ENCODE measurements at regions not wholly inside any gene's neighbourhood (a gene's known extent, or its start where the extent isn't known, plus 50 kb on each side); places are given as distances from the start of the nearest gene placed in this dataset.
"Not testable (repeated sequence)": the region's sequence is repeated elsewhere in the genome, so short reads cannot be mapped to it uniquely, and the experiment has no call there.

DNA sequence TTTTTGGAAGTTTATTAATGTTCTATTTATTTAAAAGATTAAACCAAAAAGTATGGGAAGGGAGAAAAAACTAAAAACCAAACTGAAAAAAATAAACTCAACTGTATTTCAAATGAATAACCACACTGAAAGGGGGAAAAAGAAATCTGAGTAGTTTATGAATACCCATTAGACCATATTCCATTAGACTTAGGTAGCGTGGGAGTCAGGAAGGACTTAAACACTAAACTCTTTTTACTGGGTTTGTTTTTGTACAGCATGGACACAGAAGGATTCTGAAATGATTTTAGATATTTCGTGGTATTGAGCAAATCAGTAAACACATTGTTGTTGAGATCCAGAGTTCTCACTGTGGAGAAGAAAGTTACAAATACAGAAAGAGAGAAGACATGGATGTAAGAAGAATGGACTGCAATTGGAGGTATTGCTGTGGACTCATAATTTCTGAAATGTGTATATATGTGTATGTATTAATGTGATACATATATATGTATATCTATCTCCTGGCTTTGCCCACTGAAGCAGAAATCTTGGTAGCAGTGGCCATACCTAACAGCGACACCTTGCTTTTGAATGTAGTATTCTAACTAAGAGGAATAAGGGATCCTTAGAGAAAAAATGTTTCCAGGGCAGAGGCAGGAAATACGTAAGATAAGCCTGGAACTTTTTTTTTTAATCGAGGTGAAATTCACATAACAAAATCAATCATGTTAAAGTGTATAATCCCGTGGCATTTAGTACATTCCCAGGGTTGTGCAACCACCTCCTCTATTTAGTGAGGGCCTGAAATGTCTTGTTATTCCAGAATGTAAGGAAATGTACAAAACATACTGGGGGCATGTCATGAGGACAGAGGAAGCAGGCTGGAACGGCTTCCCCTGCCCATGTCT lies 228.8 kb downstream of the SMARCA2 start:
- DNase-seq = no peak

DNA sequence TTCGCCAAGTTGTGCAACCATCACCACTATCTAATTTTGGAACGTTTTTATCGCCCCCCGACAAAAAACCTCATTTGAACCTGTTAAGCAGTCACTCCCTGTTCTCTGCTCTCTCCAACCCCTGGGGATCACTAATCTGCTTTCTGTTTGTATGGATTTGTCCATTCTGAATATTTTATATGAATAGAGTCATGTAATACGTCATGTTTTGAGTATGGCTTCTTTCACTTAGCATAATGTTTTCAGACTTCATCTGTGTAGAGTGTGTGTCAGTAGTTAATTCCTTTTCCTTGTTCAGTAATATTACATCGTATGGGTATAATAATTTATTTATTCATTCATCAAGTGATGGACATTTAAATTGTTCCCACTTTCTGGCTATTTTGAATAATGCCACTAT lies 232.2 kb downstream of the SMARCA2 start:
- no peak for DNase-seq

GRCh38 chr9:2248768-2249265 lies 233.7 kb downstream of the SMARCA2 start:
- DNase-seq = no peak

DNA sequence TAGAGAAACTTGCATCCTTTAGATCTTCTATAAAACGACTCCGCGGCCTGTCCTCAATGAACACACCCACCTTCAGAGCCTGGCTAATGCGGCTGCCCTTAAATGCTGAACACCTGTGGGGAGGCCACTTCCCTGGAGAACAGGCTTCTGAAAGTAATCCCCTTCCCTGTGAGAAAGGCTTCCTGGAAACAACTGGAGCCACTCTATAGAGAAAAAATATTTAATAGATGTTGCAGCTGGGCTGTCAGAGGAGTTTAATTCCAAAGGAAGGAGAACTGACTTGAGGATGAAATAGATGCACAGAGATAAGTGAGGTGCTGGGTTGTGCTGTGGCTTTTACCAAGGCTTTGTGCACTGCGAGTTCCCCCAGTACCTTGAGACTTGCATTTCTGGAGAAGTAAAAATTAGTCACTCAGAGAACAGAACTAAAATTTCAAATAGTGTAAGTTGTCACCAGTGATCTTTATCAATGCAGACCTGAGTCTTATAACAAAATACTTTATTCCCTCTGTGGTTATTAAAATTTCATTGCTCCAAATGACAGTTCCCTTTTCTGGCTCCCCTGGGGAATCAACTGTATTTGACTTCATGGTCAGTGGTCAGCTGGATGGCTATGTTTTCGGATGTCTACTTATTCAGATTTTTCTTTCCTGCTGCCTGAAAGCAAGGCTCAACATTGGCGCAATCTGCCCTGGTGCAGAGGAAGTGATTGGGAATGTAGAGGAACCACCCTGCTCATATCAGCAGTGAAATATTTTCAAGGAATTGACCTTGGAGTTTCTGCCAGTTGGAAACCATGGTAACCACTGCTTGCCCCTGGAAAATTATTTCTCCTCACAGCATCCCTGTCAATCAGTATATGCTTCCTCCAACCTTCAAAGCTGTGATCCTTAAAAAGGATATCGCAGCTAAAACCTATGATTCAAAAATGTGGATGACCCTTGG lies 238.8 kb downstream of the SMARCA2 start:
- no peak for DNase-seq

DNA sequence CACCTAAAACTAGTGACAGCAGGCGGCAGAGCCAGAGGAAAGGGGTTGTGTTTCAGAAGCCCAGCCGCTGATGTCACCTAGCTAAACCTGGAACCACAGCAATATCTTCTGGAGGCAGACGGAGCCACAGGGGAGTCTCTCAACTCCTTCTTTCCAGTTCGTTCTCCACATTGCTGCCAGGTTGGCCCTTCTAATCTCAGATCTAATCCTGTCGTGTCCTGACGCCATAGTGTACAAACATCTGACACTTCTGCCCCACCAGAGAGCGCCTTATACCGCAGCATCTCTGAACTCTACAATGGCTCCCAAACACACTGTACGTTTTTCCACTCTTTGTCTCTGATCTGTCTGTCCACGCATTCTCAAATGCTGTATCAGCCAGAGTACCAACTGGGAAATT lies 240.0 kb downstream of the SMARCA2 start:
- no peak for DNase-seq

DNA sequence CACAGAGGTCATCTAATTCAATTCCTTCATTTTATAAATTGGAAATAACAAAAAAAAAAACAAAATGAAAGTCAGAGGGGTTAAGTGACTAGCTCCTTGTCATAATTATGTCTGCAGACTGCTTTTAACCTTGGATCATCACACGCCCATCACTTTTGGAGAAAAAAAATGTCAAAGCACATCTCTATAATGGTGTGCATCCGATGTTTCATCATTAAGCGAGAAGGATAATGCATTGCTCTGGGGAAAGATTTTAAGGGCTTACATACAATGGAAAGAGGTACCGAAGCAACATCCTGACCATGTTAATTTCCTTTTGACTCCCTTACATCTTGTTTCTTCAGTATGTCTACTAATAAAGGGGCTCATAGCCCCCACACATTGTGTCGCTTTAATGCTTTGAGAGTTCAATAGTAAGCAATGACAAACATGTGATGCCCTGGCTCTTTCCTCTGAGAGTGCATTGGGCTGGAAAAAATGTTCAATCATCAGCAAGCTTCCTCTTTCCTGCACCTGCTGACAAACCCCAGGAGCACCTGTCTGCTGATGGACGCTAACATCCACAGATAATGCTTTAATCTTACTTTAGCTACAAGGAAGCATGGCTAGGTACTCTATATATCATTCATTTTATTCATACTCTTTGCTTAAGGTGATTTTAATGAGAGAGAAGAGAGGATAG lies 242.2 kb downstream of the SMARCA2 start:
- no peak for DNase-seq

DNA sequence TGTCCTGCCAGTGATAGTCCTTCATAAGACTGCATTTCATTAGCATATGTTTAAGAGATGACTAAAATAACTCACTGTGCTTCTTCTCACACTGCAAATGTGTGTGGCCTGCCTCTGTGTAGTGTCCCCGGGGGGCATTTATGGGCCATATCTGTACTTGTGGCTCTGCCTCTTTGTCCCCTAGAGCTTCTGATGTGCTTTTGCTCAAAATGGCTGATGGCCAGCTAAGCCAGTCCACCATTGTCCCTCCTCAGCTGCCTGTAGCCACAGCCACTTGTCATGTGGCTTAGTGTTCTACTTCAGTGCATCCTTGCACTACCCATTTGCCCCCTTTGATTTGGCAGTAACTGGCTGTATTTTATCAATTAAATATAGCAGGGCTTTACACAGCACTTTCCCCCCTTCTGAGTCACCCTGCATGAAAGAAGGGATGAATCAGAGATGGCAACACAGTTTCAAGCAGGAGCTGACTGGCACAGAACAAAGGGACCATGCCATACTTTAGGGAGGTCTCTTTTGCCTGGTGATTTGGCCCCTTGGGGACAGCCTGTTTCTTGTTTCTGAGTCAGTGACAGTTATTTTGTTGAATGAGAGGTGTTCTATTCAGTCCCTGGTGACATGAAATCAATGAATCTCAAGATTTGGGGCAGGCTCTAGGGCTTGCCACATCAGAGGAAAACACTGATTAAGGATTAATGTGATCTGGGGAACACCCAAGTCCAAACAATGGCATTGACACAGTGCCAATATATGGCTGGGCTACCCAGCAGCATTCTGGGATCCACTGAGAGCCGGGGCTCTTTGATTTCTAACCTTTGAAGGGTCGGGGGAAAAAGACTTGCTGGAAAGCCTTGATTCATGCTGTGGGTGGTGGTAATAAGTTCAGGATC lies 245.5 kb downstream of the SMARCA2 start:
- DNase-seq = no peak

DNA sequence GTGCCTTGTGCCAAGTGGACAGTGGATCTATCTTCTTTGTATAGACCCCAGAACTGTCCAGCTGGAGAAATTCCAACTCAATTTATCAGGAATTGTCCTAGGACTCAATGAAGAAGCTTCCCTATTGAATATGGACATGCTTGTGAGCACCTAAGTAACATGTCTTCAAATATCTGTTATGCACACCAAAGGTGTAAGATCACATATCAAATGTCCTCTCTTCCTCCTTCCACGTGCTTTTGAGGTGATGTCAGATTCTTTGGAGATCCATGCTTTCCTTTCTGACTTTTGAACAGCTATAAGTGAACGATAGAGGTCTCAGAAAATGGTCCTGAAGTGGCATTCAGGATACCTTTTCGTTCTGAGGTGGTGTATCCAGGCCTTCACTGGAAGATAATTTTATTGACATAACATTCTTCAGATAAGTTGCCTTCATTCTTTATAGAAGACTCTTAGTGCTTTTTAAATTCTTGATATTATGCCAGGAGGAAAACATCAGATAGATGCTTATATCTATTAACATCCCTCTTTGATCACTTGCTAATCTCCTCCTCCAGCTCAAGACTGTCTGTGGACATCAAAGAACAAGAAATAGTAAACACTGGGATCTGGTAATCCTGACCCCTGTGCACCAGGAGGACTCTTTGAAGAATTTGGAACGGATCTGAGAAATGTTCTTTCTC lies 246.4 kb downstream of the SMARCA2 start:
- no peak for DNase-seq

GRCh38 chr9:2262386-2263071 lies 247.4 kb downstream of the SMARCA2 start:
- no peak for DNase-seq

GRCh38 chr9:2263111-2263510 lies 248.0 kb downstream of the SMARCA2 start:
- DNase-seq = no peak

- no peak for DNase-seq
These were observed 248.5 kb downstream of the SMARCA2 start for GRCh38 chr9:2263665-2264064.

DNA sequence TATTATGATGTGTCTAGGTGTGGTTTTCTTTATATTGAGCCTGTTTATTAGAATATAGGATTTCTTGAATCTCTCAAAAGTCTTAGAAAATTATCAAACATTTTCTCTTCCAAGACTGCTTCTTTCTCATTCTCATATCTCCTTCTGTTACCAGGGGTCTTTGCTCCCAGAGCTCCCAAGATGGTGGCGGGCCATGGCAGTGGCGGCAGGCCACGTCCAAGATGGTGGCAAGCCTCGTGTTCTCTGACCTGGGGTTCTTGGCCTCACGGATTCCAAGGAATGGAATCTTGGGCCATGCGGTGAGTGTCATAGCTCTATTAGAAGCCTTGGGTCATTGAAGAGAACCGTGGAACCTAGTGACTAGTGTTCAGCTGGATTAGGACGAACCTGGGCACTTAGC lies 248.9 kb downstream of the SMARCA2 start:
- DNase-seq = no peak

GRCh38 chr9:2267181-2267745 lies 252.1 kb downstream of the SMARCA2 start:
- DNase-seq = no peak

GRCh38 chr9:2269778-2270177 lies 254.6 kb downstream of the SMARCA2 start:
- DNase-seq = no peak

- no peak for DNase-seq
These were observed 255.4 kb downstream of the SMARCA2 start for GRCh38 chr9:2270565-2270964.

DNA sequence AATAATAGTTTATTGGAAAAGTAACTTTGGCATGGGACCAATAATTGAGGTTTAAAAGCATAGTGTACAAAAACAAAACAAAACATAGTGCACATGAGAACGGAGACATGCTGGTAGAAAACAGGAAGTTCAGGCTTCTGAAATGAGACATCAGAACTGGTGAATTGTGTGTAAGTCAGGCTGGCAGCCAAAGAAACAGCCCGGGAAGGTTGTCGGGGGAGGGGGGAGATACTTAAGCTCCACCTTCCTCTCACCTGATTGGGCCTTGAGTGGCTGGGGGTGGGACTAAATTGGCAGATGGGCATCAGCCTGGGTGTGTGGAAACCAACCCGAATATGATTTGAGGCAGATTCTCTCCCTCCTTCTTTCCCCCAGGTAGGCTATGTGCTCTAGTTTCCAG lies 256.3 kb downstream of the SMARCA2 start:
- peak; percentile 60 for DNase-seq

GRCh38 chr9:2274762-2275161 lies 259.6 kb downstream of the SMARCA2 start:
- no peak for DNase-seq

- no peak for DNase-seq
These were observed 261.1 kb downstream of the SMARCA2 start for GRCh38 chr9:2276296-2276695.

DNA sequence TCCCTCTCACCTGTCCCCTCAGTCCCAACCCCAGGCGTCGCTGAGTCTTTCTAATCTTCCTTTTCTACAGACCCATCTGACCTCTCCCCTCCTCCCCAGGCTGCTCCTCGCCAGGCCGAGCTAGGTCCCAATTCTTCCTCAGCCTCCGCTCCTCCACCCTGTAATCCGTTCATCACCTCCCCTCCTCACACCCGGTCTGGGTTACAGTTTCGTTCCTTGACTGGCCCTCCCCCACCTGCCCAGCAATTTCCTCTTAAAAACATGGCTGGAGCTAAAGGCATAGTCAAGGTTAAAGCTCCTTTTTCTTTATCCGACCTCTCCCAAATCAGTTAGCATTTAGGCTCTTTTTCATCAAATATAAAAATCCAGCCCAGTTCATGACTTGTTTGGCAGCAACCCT lies 262.0 kb downstream of the SMARCA2 start:
- not testable (repeated sequence) for DNase-seq

DNA sequence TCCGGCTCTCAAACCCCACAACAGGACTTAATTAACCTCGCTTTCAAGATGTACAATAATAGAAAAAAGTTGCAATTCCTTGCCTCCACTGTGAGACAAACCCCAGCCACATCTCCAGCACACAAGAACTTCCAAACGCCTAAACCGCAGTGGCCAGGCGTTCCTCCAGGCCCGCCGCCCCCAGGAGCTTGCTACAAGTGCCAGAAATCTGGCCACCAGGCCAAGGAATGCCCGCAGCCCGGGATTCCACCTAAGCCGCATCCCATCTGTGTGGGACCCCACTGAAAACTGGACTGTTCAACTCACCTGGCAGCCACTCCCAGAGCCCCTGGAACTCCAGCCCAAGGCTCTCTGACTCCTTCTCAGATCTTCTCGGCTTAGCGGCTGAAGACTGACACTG lies 262.5 kb downstream of the SMARCA2 start:
- DNase-seq = not testable (repeated sequence)
